CD4-positive, alpha-beta T cell treated with Interleukin-6 at 100 ng/mL for 8 hours (primary cell): ENCODE measurements at regions not wholly inside any gene's neighbourhood (a gene's known extent, or its start where the extent isn't known, plus 50 kb on each side); places are given as distances from the start of the nearest gene placed in this dataset.
"Not testable (repeated sequence)": the region's sequence is repeated elsewhere in the genome, so short reads cannot be mapped to it uniquely, and the experiment has no call there.

ENCODE experiments used
- DNase-seq: peaks from one replicate; pipeline ENCODE4 v3.0.0-alpha.2; 2020; ENCODE audit warnings: mixed read lengths, low spot score

GRCh38 chr18:73446502-73446901 lies 578.7 kb upstream of the NETO1 start:
- no peak for DNase-seq

GRCh38 chr18:73431620-73432019 lies 563.8 kb upstream of the NETO1 start:
- DNase-seq, result no peak

DNA sequence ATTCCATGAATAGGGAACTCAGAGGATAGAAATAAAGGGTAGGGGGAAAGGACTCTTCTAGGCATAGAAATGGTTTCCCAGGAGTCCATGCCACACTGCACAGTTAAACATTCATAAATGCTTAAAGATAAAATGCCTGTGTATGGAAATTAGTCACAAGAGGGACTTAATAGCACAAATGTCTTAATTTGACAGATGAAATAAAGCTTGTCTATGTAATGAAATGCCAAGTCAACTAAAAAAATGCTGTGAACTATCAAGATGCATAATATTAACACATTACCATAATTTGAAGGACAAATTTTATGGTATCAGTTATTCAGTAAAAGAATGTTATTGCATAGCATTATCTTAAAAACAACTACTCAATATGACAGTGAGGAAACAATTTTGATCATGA lies 553.2 kb upstream of the NETO1 start:
- no peak for DNase-seq

DNA sequence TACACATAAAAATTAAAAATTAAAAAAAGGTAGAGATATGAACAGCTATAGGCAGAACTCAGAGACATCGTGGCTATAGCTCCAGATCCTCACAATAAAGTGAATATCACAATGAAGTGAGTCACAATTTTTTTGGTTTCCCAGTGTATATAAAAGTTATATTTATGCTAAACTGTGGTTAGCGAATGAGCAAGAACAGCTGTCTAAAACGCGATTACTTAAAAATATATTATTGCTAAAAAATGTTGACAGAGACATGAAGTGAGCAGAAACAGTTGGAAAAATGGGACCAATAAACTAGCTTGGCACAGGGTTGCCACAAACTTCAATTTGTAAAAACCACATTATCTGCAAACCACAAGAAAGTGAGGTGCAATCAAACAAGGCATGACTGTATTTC lies 551.7 kb upstream of the NETO1 start:
- no peak for DNase-seq

DNA sequence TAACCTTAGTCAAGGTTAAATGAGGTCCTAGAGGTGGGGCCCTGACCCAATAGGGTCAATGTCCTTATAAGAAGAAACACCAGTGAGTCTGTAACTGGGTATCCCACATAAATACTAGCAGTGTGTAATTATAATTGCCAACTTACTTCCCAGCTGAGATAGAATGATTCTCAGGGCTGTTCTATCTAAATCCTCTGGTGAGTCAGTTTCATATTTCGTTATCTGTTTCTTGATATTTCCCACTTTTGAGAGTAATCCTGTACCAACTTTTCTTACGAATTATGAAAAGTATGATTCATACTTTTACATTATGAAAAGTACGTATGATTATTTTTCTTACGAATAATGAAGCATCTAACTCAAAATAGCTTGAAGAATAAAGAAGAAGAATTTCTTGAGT lies 546.8 kb upstream of the NETO1 start:
- DNase-seq, result no peak

DNA sequence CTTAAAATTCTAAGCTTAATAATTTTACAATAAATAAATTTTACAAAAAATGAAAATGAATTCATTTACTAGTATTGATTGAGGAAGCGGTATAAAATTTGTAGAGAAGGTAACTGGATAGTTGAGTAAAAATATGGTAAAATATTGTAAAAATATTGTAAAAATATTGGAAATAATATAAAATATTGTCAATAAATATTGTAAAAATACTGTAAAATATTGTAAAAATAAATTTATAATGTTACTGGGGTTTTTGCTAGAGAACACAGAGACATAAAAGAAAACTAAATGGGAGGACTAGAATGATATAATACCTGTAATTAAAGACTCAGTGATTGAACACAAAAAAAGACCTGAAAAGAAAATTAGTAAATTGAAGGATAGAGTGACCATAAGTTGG lies 546.3 kb upstream of the NETO1 start:
- DNase-seq, result no peak

- DNase-seq, result no peak
Measured at GRCh38 chr18:73409242-73409641, 541.5 kb upstream of the NETO1 start.

DNA sequence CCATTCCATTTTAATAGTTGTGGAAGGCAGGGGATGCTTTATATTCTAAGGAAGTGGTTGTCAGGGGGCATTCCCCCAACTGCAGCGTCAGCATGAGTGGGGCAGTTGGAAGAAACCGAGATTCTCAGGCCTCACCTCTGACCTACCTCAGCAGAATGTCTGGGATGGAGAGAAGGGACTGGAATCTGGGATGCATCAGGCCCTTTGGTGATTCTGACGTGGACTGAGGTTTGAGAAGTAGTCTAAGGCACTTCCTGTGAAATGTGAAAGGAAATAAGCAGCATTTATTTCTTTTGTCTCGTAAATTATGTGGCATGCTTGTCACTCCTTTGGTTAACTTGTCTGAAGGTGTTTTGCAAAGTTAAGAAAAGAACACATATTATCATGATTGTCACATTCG lies 540.7 kb upstream of the NETO1 start:
- no peak for DNase-seq

DNA sequence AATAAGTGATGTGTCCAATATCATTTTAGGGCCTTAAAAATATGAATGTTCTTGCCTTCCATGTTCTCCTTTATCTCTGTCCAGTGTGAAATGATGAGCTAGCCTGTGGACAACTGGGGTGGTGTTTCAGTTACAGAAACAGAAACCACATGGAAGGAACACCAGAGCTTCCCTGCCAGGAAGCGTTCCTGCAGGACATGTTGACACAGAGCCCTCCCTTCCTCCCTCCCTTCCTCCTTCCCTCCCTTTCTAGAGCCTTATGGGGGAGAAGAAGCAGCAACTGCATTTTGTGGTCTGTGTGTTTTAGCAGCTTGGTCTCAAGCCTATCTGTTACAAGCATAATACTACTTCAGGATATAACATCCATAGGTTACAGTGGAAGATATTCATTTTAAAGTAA lies 539.7 kb upstream of the NETO1 start:
- no peak for DNase-seq

DNA sequence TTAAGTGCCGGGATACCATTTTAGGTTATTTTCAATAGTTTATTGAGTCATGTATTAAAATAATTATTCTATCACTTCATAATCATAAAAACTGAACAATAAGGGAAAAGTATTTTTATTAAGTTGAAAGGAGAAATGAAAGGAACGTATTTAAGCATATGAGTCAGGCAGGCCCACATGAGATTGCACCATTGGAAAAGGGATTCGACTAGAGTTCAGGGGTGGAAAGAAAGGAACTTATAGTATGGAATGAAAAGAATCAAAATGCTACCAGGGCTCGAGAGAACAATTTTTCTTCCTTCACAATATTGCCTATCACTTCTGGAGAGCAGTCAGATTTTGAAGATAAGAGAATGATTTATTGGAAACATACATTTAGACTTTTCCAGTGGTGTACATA lies 516.5 kb upstream of the NETO1 start:
- DNase-seq, result no peak

DNA sequence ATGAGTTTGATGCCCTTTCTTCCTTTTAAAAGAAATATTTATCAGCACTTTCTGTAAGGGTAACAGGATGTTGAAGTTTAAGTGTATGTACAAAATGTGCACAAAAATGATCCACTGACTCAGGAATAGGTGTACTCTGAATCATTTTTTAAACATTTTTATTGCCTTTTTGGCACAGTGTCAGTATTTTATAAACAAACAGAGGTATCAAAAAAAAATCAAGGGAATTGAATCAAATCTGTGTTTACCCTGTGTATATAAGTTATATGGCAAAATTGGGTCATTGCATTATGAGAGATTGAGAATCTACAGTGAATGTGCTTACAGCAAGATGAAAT lies 513.9 kb upstream of the NETO1 start:
- DNase-seq, result no peak

- no peak for DNase-seq
Measured at GRCh38 chr18:73381016-73381698, 513.4 kb upstream of the NETO1 start.

DNA sequence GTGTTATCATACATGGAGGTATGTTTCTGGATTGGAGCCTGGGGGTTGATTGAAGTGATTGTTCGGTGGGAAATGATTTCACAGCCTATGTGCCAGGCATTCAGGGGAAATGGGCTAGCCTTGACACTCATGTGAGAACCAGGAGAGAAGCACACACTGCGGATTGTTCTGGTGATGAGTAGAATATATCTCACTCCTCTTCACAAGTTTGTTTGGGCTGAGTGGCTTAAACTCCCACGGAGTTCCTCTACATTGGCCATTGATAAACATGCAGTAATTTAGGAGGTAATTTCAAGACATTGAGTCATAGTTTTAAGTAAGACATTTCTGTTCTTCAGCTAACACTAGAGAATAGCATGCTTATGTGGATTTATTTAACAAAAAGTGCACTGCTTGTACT lies 498.9 kb upstream of the NETO1 start:
- no peak for DNase-seq

DNA sequence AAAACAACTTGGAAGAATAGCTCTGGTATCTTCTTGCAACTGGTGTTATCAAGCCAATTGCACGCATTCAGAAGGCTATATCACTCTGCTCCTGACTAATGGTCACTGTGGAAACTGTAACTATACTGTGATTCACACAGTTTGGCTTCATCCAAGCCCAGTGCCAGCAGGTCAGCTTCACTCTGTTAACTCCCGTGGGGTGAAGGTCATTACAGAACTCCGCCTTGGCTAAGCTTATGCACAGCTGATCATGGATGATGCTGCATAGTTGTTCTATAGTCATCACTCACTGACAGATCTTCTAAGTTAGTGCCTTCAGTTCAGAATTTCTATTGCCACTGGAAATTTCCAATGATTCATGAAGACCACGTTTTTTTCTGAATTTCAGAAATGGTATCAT lies 497.2 kb upstream of the NETO1 start:
- no peak for DNase-seq

GRCh38 chr18:73355121-73355520 lies 487.3 kb upstream of the NETO1 start:
- no peak for DNase-seq

DNA sequence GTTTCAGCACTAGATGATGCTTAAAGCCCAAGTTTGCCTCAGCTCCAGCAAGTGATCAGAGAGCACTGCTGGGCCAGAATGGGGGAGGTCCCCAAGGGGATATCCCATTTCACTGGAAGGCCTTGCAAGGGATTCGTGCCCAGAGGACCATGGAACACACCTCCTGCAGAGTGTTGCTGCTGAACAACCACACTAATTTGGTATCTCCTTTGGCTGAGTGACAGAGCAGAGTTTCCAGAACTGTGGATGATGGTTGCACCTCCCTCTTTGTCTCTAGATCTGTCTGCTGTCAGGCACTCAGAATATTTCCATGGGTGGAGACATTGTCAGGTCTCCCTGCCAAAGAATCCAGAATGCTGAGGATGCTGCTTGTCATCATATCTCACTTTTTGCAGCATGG lies 484.8 kb upstream of the NETO1 start:
- DNase-seq, result no peak

- no peak for DNase-seq
Measured at GRCh38 chr18:73340135-73340977, 472.6 kb upstream of the NETO1 start.

GRCh38 chr18:73331212-73331772 lies 463.5 kb upstream of the NETO1 start:
- DNase-seq, result no peak

GRCh38 chr18:73330106-73330505 lies 462.3 kb upstream of the NETO1 start:
- DNase-seq, result not testable (repeated sequence)

DNA sequence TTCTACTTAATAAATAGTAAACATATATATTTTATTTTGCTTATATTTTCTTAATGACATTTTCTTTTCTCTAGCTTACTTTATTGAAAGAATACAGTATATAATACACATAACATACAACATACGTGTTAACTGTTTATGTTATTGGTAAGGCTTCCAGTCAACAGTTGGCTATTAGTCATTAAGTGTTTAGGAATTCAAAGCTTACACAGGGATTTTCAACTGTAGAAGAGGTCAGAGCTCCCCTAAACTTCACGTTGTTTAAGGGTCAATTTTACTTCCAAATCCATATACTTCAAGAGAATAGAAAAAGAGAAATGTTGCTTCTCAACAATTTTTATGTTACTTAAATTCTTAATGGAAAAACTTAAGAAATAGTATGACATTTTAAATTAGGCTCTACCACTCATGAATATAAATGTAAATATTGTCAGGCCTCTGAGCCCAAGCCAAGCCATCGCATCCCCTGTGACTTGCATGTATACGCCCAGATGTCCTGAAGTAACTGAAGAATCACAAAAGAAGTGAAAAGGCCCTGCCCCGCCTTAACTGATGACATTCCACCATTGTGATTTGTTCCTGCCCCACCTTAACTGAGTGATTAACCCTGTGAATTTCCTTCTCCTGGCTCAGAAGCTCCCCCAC lies 456.5 kb upstream of the NETO1 start:
- not testable (repeated sequence) for DNase-seq

- no peak for DNase-seq
Measured at GRCh38 chr18:73318739-73319479, 451.1 kb upstream of the NETO1 start.

- DNase-seq, result no peak
Measured at GRCh38 chr18:73316513-73316912, 448.7 kb upstream of the NETO1 start.
